GM21529 (cell line): ENCODE measurements at regions not wholly inside any gene's neighbourhood (a gene's known extent, or its start where the extent isn't known, plus 50 kb on each side); places are given as distances from the start of the nearest gene placed in this dataset.

ENCODE experiments used
- ATAC-seq: cut with Tn5 transposase; IDR thresholded peaks from one replicate; pipeline ENCODE4 v1.9.1; 2021; ENCODE audit not compliant: unreplicated experiment

DNA sequence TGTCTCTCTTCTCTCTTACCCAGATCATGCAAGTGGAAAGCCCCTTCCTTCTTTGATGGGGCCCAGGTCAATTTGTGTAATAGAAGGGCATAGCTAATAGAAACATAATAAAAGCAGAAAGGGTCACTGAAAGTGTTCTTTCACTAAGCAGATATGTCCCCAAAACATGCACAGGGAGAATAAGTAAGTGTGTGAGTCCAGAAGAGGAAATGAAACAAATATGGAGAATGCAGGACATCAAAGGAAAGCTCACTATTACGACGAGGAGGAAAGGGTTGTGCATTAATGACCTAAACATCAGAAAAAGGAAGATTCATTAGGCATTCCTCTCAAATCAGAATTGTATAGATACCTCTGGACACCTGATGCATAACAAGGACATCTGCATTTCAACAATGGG, 81.4 kb upstream of the SMYD2 start:
- no peak for ATAC-seq

DNA sequence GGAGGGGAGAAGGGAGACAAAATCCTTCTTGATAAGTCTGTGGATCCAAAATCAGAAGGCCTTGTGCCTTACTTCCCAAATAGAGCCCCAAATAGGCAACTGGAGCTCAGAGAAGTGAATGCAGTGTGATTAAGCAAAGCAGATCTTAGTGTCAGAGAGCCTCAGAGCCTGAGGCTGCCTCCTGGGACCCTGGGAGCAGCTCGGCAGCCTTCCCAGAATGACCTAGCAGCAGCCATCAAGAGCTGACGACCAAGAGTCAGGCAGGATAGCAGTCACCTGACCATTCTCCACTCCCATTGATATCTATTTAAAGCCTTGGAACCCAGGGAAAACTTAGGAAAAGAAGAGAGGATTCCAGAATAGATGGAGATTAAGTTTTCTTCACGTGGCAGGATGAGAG, 78.0 kb upstream of the SMYD2 start:
- ATAC-seq: no peak

GRCh38 chr1:214205053-214205452, 75.9 kb upstream of the SMYD2 start:
- no peak for ATAC-seq

DNA sequence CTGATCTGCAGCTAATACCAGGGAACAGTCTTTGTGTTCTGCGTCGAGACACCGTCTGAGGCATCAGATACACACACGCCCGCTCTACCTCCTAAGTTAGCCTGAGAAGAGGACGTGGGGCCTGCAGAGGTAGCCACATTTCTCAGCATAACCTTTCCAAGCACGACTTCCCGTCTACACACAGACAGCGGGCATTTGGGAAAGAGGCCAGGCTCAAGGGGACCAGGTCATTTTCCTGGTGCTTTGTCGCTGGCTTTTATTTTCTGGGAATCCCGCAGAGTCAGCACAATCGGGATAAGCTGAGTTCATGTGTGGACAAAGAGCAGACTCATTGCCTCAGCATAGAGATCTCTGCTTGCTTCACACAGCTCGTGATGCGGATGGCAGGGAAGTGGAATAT, 72.5 kb upstream of the SMYD2 start:
- ATAC-seq: no peak

DNA sequence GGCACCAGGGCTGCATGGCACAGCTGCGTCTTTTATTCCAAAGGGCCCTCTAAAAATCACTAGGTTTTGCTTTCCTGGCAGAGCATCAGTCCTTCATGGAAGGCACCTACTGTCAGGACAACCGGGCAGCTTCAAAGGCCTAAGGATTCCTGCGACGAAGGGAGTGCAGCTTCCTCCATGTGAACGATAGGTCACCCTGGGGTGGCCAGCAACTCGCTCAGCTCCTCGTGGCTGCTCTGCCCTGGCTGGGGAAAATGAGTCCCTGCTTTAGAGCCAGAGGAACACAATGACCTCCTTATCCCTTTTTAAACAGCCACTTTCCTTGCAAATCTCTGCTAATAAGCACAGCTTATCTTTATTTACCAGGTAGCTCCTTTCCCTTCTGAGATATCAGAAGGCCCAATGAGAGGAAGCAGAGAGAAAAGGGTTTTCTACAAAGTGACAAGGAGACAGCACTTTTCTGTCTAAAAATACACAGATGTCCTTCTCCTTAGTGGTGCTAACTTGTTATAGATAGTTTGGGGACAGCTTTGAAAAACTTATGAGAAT, 71.6 kb upstream of the SMYD2 start:
- no peak for ATAC-seq

DNA sequence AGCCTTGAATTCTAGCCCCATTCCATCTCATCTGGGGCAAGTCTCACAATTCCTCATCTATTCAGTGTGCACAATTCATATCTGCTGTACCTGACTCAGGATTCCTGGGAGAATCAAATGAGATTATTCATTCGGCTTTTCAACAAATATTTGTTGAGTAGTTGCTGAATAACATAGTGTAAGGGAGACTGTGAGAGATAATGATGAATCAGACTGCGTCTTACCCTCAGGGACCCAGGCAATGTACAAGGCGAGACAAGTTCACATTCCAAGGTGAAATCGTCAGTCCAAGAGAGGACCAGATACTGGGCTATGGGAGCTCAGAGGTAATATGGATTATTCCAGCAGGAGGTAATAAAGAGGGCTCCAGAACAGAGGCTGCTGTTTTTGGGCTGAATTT, 67.8 kb upstream of the SMYD2 start:
- no peak for ATAC-seq

DNA sequence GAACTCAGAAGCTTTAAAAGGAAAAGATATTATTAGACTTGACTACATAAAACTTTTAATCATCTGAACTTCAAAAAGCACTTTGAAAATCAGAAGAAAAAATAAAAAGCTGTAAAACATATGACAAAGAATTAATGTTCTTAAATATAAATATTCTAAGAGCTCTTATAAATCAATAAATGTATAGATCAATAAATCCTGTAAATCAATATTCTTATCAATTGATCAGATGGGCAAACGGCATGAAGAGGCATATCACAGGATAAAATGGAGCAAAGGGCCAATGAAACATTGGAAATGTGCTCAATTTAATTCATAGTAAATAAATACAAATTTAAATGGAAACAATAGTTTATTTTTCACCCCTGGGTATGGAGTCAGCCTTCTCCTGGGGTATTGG, 66.1 kb upstream of the SMYD2 start:
- no peak for ATAC-seq

- no peak for ATAC-seq
Observed at GRCh38 chr1:214215583-214215982, 65.4 kb upstream of the SMYD2 start.

GRCh38 chr1:214216021-214216420, 64.9 kb upstream of the SMYD2 start:
- ATAC-seq: no peak

- no peak for ATAC-seq
Observed at GRCh38 chr1:214216779-214217178, 64.2 kb upstream of the SMYD2 start.

DNA sequence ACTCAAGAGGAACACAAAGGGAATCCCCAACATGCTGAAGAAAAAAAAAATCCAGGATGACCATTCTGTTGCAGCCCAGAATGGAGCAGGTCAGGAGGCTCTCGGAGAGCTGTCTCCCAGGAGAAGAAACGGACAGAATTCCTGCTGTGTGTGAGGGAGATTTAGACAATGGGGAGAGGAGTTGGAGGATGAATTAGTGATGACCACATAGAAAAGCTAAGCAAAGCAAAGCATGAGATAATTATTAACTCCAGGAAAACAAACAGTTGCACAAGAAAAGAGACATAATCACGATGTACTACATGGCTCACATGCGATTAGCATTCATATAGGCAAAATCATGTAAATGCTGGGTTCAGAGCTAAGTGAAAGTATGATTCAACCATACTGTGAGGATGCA, 61.1 kb upstream of the SMYD2 start:
- ATAC-seq: no peak

- no peak for ATAC-seq
Observed at GRCh38 chr1:214220891-214221290, 60.1 kb upstream of the SMYD2 start.

- ATAC-seq: no peak
Observed at GRCh38 chr1:214224611-214225354, 56.2 kb upstream of the SMYD2 start.

DNA sequence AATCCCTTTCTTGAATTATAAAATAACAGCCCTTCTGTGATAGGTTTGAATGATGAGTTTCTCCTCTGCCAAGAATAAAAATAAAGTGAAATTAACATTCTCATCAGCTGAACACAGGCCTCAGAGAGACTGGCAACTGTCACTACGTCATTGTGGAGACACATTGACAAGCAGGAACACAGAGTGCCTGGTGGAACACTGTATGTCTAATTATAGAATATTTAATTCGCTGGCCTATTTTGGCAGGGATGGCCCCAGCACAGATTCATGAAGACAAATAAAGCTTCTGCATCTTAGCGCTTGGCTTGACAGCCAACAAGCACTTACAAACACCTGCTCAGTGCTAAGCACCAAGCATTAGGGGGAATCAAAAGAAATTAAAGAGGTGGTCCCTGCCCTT, 52.0 kb upstream of the SMYD2 start:
- ATAC-seq: no peak

- ATAC-seq: no peak
Observed at GRCh38 chr1:214229736-214230135, 51.2 kb upstream of the SMYD2 start.
